Ishikawa (cell line): ENCODE measurements at regions not wholly inside any gene's neighbourhood (a gene's known extent, or its start where the extent isn't known, plus 50 kb on each side); places are given as distances from the start of the nearest gene placed in this dataset.
A peak's percentile ranks its signal among the peaks of the same experiment; 100 is the strongest.

ENCODE experiments used
- CEBPB ChIP-seq: IDR thresholded peaks from 2 replicates; pipeline ENCODE4 v1.6.1; 2012
- CREB1 ChIP-seq: IDR thresholded peaks from 2 replicates; pipeline ENCODE4 v1.6.1; 2012; ENCODE audit warnings: low read depth
- EGR1 ChIP-seq: IDR thresholded peaks from 2 replicates; pipeline ENCODE4 v1.6.1; 2012
- EP300 ChIP-seq: IDR thresholded peaks from 2 replicates; pipeline ENCODE4 v1.6.1; 2012; ENCODE audit warnings: borderline replicate concordance
- FOXM1 ChIP-seq: IDR thresholded peaks from 2 replicates; pipeline ENCODE4 v1.6.1; 2012; ENCODE audit warnings: low read depth, borderline replicate concordance
- MAX ChIP-seq: IDR thresholded peaks from 2 replicates; pipeline ENCODE4 v1.6.1; 2012
- NFIC ChIP-seq: IDR thresholded peaks from 2 replicates; pipeline ENCODE4 v1.6.1; 2012
- RAD21 ChIP-seq: IDR thresholded peaks from 2 replicates; pipeline ENCODE4 v1.6.1; 2012; ENCODE audit warnings: low read depth
- REST ChIP-seq: IDR thresholded peaks from 2 replicates; pipeline ENCODE4 v1.6.1; 2012; ENCODE audit warnings: low read depth, mild to moderate bottlenecking
- TAF1 ChIP-seq: IDR thresholded peaks from 2 replicates; pipeline ENCODE4 v1.6.1; 2012; ENCODE audit warnings: low read depth, mild to moderate bottlenecking
- TCF12 ChIP-seq: IDR thresholded peaks from 2 replicates; pipeline ENCODE4 v1.6.1; 2012; ENCODE audit warnings: low read depth
- TEAD4 ChIP-seq: IDR thresholded peaks from 2 replicates; pipeline ENCODE4 v1.6.1; 2012
- USF1 ChIP-seq: IDR thresholded peaks from 2 replicates; pipeline ENCODE4 v1.6.1; 2012
- YY1 ChIP-seq: IDR thresholded peaks from 2 replicates; pipeline ENCODE4 v1.6.1; 2012; ENCODE audit warnings: low read depth
- ZBTB7A ChIP-seq: IDR thresholded peaks from 2 replicates; pipeline ENCODE4 v1.6.1; 2012; ENCODE audit warnings: low read depth

GRCh38 chr9:21695874-21696341 is 106.5 kb upstream of the MTAP start:
- no peak for TF ChIP-seq FOXM1
- no peak for TF ChIP-seq MAX
- TF ChIP-seq CREB1, result no peak
- no peak for TF ChIP-seq ZBTB7A

GRCh38 chr9:21696411-21696871 is 106.0 kb upstream of the MTAP start:
- TF ChIP-seq EGR1 (no peak), NFIC (no peak)

- TF ChIP-seq TAF1 (no peak), YY1 (no peak), TCF12 (no peak), CREB1 (no peak), FOXM1 (no peak), REST (no peak), MAX (no peak), ZBTB7A (no peak), USF1 (no peak), CEBPB (no peak), RAD21 (no peak), EP300 (no peak), NFIC (no peak), EGR1 (no peak), TEAD4 (no peak)
These were observed 94.2 kb upstream of the MTAP start for GRCh38 chr9:21708260-21708711.

- TF ChIP-seq YY1 (no peak), NFIC (no peak), FOXM1 (no peak), USF1 (no peak), CEBPB (no peak), TEAD4 (no peak), RAD21 (no peak), MAX (no peak), EGR1 (no peak), ZBTB7A (no peak), TCF12 (no peak), TAF1 (no peak), CREB1 (no peak), EP300 (no peak)
These were observed 93.6 kb upstream of the MTAP start for GRCh38 chr9:21708856-21709255.

- TF ChIP-seq REST (no peak), RAD21 (peak; percentile 66)
These were observed 92.9 kb upstream of the MTAP start for GRCh38 chr9:21709464-21710058.

GRCh38 chr9:21710548-21711191 is 91.8 kb upstream of the MTAP start:
- TF ChIP-seq EGR1 (no peak), TCF12 (no peak), ZBTB7A (no peak), EP300 (no peak), YY1 (no peak), CEBPB (no peak), USF1 (no peak), FOXM1 (no peak), REST (no peak), CREB1 (no peak), RAD21 (no peak), NFIC (no peak), TEAD4 (no peak), TAF1 (no peak), MAX (no peak)
